C1 segment of cervical spinal cord (tissue), 14 donors: ENCODE measurements at regions not wholly inside any gene's neighbourhood (a gene's known extent, or its start where the extent isn't known, plus 50 kb on each side); places are given as distances from the start of the nearest gene placed in this dataset.

Source experiments
- DNase-seq, 14 donors: peaks; one replicate each; lab custom pipeline; 2025; lab: John Stamatoyannopoulos, UW

- DNase-seq = no peak
Measured at GRCh38 chr1:87269921-87270320, 58.8 kb upstream of the LMO4 start.

DNA sequence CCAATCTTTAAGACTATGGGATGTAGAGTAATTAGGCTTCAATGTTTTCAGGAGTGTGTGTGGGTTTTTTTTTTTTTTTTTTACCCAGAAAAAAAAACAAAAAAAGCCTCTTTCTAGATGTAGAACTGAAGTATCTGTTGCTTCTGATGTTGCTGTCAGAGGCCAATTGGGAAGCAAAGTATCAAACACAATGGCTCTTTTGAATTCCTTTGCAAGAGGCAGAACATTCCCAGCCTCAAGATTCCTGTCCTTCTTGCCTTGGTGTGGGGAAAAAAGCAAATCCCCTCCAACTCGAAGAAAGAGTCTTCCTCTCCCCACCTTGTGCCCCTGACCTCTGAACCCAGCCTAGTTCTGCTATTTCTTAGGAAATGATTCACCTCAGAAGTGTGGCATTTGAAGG is 55.4 kb upstream of the LMO4 start:
- DNase-seq = no peak

GRCh38 chr1:87274851-87275250 is 53.8 kb upstream of the LMO4 start:
- no peak for DNase-seq

DNA sequence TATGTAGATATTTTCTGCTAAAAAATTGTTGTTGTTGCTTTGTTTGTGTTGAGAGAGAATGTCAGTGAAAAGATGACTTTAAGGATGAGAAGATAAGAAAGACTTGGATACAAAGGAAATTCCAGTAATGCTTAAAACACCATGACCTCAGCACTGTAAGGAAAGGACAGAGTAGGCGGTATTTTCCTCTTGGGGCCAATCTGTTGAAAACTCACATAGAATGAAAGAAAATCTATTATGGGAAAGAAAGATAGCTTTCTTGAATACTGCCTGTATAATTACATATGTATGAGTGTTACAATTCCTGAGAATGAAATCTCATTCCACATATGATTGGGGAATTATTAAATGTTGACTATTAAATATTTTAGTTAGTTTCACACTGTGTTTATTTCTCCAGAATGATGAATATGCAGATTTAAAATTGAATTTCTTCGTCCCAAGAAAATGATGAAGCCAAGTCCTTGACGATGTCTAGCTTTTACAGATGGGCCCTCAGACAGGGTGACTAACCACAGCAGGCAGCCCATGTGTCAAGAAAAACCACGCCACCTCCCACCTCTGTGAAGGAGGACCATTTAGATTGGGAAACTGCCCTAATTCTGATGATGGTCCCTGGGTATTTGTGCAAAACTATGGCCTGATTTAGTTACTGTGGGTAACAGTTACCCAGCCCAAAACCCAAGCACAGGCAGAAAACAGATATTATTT is 49.7 kb upstream of the LMO4 start:
- no peak for DNase-seq
